GM23338 (cell line): ENCODE measurements at regions not wholly inside any gene's neighbourhood (a gene's known extent, or its start where the extent isn't known, plus 50 kb on each side); places are given as distances from the start of the nearest gene placed in this dataset.

Experiments
- ATAC-seq: fragments of 200-7000 bp; cut with Tn5 transposase; 3 replicates; pipeline ENCODE4 v1.9.1; 2020
- DNase-seq: peaks from one replicate; pipeline ENCODE4 v3.0.0-alpha.2; 2015; ENCODE audit warnings: low spot score
- H2AFZ ChIP-seq: fragments of 200-600 bp; sonication (generic); 2 replicates; pipeline ENCODE4 v1.8.0; 2016; ENCODE audit warnings: antibody characterized with exemption, mild to moderate bottlenecking, moderate library complexity
- H3F3A ChIP-seq: fragments of 200-600 bp; sonication (generic); replicated peaks from 2 replicates; pipeline ENCODE4 v1.8.0; 2017; ENCODE audit warnings: antibody characterized with exemption, mixed run types, low read depth
- H3K27ac ChIP-seq: fragments of 200-600 bp; sonication (generic); 2 replicates; pipeline ENCODE4 v1.6.1; 2016; ENCODE audit warnings: low read depth
- H3K27me3 ChIP-seq: fragments of 200-600 bp; sonication (generic); 2 replicates; pipeline ENCODE4 v1.8.0; 2016; ENCODE audit warnings: mild to moderate bottlenecking, mixed run types, moderate library complexity; ENCODE audit not compliant: insufficient read depth
- H3K36me3 ChIP-seq: fragments of 200-600 bp; sonication (generic); 2 replicates; pipeline ENCODE4 v1.8.0; 2016; ENCODE audit warnings: mild to moderate bottlenecking; ENCODE audit not compliant: insufficient read depth
- H3K4me1 ChIP-seq: fragments of 200-600 bp; sonication (generic); 2 replicates; pipeline ENCODE4 v1.8.0; 2016; ENCODE audit warnings: mild to moderate bottlenecking, moderate library complexity; ENCODE audit not compliant: insufficient read depth
- H3K4me2 ChIP-seq: fragments of 200-600 bp; sonication (generic); 2 replicates; pipeline ENCODE4 v1.7.1; 2017; ENCODE audit warnings: mixed run types
- H3K4me3 ChIP-seq: fragments of 200-600 bp; sonication (generic); 2 replicates; pipeline ENCODE4 v1.6.1; 2016; ENCODE audit warnings: mixed run types
- H3K79me2 ChIP-seq: fragments of 200-600 bp; sonication (generic); replicated peaks from 2 replicates; pipeline ENCODE4 v1.8.0; 2017; ENCODE audit warnings: mild to moderate bottlenecking; ENCODE audit not compliant: insufficient read depth
- H3K9me2 ChIP-seq: fragments of 200-600 bp; sonication (generic); 2 replicates; pipeline ENCODE4 v1.8.0; 2017; ENCODE audit not compliant: insufficient read depth
- H4K20me1 ChIP-seq: fragments of 200-600 bp; sonication (generic); replicated peaks from 2 replicates; pipeline ENCODE4 v1.8.0; 2017; ENCODE audit warnings: mild to moderate bottlenecking; ENCODE audit not compliant: insufficient read depth
- H3K27ac Mint-ChIP-seq: 2 replicates; pipeline ENCODE4 v1.8.0; 2020; ENCODE audit warnings: inconsistent platforms, mild to moderate bottlenecking, moderate library complexity, mixed read lengths
- H3K27me3 Mint-ChIP-seq: 3 replicates; pipeline ENCODE4 v1.8.0; 2022; ENCODE audit warnings: low read depth, mild to moderate bottlenecking, moderate library complexity, mixed read lengths, inconsistent platforms; ENCODE audit not compliant: insufficient read depth, poor library complexity
- H3K36me3 Mint-ChIP-seq: 3 replicates; pipeline ENCODE4 v1.8.0; 2021; ENCODE audit warnings: low read depth, mild to moderate bottlenecking, inconsistent platforms, moderate library complexity, mixed read lengths
- H3K4me1 Mint-ChIP-seq: 3 replicates; pipeline ENCODE4 v1.8.0; 2020; ENCODE audit warnings: mild to moderate bottlenecking, inconsistent platforms, mixed read lengths
- H3K4me3 Mint-ChIP-seq: 3 replicates; pipeline ENCODE4 v1.8.0; 2021; ENCODE audit warnings: moderate library complexity, mild to moderate bottlenecking, inconsistent platforms, mixed read lengths
- H3K9me3 Mint-ChIP-seq: 3 replicates; pipeline ENCODE4 v1.8.0; 2020; ENCODE audit warnings: moderate library complexity, mild to moderate bottlenecking, inconsistent platforms, mixed read lengths
- CREB1 ChIP-seq: fragments of 250-450 bp; sonication (Bioruptor Pico); IDR thresholded peaks from 2 replicates; pipeline ENCODE4 v1.5.0; 2020; ENCODE audit warnings: low read depth, mild to moderate bottlenecking, moderate library complexity
- EZH2 ChIP-seq: fragments of 200-600 bp; sonication (generic); IDR thresholded peaks from one replicate; pipeline ENCODE4 v1.8.0; 2017; ENCODE audit warnings: antibody characterized with exemption, mild to moderate bottlenecking, low read depth; ENCODE audit not compliant: unreplicated experiment
- EZH2phosphoT487 ChIP-seq: fragments of 200-600 bp; sonication (generic); IDR thresholded peaks from one replicate; pipeline ENCODE4 v1.8.1; 2018; ENCODE audit warnings: antibody characterized with exemption; ENCODE audit not compliant: unreplicated experiment
- STAT1 ChIP-seq: IDR thresholded peaks from one replicate; pipeline ENCODE4 v1.6.1; 2016; ENCODE audit warnings: antibody characterized with exemption; ENCODE audit not compliant: unreplicated experiment
- ZNF331 ChIP-seq: fragments of 250-450 bp; sonication (Bioruptor Pico); IDR thresholded peaks from 2 replicates; pipeline ENCODE4 v1.5.0; 2020; ENCODE audit warnings: low read depth, mild to moderate bottlenecking, moderate library complexity
- ZNF462 ChIP-seq: fragments of 250-450 bp; sonication (Bioruptor Pico); IDR thresholded peaks from 2 replicates; pipeline ENCODE4 v1.5.0; 2020; ENCODE audit warnings: mild to moderate bottlenecking, moderate library complexity

- H3K4me1 Mint-ChIP-seq = 0 out of 3 replicates have a peak, but pooled peaks cover 3% of the 10 kb centered on the region
- H3K4me3 ChIP-seq = no peak overlapping the region
- H3K36me3 ChIP-seq = no peaks in the 10 kb centered on the region
- ATAC-seq (no peak), DNase-seq (no peak)
- no peaks in the 10 kb centered on the region for H3K36me3 Mint-ChIP-seq
- H3K4me2 ChIP-seq = no peak overlapping the region
- H3K79me2 ChIP-seq = no peaks in the 10 kb centered on the region
- no peaks in the 10 kb centered on the region for H3K27me3 ChIP-seq
- H3K27ac ChIP-seq = no peak overlapping the region
- no peak overlapping the region for H3K4me3 Mint-ChIP-seq
- H3K4me1 ChIP-seq = no peaks in the 10 kb centered on the region
- TF ChIP-seq STAT1 (no peak), EZH2 (no peak), ZNF462 (CRISPR knock-in tag) (no peak), EZH2phosphoT487 (no peak), ZNF331 (CRISPR knock-in tag) (no peak), CREB1 (CRISPR knock-in tag) (no peak)
- no peaks in the 10 kb centered on the region for H3F3A ChIP-seq
- no peaks in the 10 kb centered on the region for H3K9me3 Mint-ChIP-seq
- peak overlapping the region; percentile 53; the same call in 1 of the 2 replicates for H2AFZ ChIP-seq
- peaks cover 1% of the 10 kb centered on the region for H3K27me3 Mint-ChIP-seq
- H3K9me2 ChIP-seq = peaks cover 6% of the 10 kb centered on the region; the same call in 1 of the 2 replicates
- no peak overlapping the region for H3K27ac Mint-ChIP-seq
- H4K20me1 ChIP-seq = no peaks in the 10 kb centered on the region
Measured at GRCh38 chr11:122342089-122342744, 226.2 kb upstream of the BLID start.

- H3K9me3 Mint-ChIP-seq = no peaks in the 10 kb centered on the region
- H3K4me3 ChIP-seq = no peak overlapping the region
- no peaks in the 10 kb centered on the region for H3K36me3 ChIP-seq
- H3K27ac Mint-ChIP-seq = no peak overlapping the region
- H2AFZ ChIP-seq = no peak overlapping the region
- ATAC-seq = no peak
- no peak overlapping the region for H3K4me3 Mint-ChIP-seq
- H3F3A ChIP-seq = no peaks in the 10 kb centered on the region
- H3K27me3 Mint-ChIP-seq = peaks cover 1% of the 10 kb centered on the region
- no peak for DNase-seq
- no peaks in the 10 kb centered on the region for H3K36me3 Mint-ChIP-seq
- no peaks in the 10 kb centered on the region for H4K20me1 ChIP-seq
- peaks cover 6% of the 10 kb centered on the region; the same call in 1 of the 2 replicates for H3K9me2 ChIP-seq
- no peaks in the 10 kb centered on the region for H3K27me3 ChIP-seq
- H3K27ac ChIP-seq = no peak overlapping the region
- no peaks in the 10 kb centered on the region for H3K79me2 ChIP-seq
- no peaks in the 10 kb centered on the region for H3K4me1 ChIP-seq
- no peak overlapping the region for H3K4me2 ChIP-seq
- 0 out of 3 replicates have a peak, but pooled peaks cover 3% of the 10 kb centered on the region for H3K4me1 Mint-ChIP-seq
- TF ChIP-seq ZNF462 (CRISPR knock-in tag) (no peak), STAT1 (no peak)
Measured at GRCh38 chr11:122341477-122341876, 225.5 kb upstream of the BLID start.
